ENCODE measurements at regions not wholly inside any gene's neighbourhood (a gene's known extent, or its start where the extent isn't known, plus 50 kb on each side); places are given as distances from the start of the nearest gene placed in this dataset.

DNA sequence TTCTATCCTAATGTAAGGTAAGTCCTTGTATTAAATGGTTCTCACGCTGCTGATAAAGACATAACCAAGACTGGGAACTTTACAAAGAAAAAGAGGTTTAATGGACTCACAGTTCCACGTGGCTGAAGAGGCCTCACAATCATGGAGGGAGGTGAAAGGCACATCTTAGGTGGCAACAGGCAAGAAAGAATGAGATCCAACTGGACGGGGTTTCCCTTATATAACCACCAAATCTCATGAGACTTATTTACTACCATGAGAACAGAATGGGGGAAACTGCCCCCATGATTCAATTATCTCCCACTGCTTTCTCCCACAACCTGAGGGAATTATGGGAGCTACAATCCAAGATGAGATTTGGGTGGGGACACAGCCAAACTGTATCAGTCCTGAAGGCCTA, 136.6 kb downstream of the HTR1B start:
- H3K4me3 Mint-ChIP-seq (ENCODE audit: unreplicated experiment), result no peak overlapping the region
- no TSS peak for BruUV-seq (replicated peaks)

DNA sequence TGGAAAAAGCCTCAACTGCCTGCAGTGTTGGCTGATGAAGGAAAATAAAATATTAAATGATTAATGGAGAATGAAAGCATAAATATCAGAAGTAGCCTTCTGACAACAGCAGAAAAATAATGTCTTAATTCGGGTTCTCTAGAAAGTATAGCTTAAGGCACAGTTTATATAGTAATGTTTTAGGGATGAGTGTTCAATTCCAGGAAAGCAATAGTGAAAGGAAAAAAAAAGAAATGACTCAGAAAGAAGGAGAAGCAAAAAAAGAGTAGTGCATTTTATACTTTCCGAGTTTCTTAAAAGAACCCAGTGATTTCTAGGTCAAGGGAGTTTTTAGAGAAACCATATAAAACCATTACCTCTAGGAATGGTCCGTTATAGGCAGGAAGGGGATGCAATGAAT, 137.3 kb downstream of the HTR1B start:
- H3K27me3 Mint-ChIP-seq (ENCODE audit: insufficient read depth, unreplicated experiment), result no peaks in the 10 kb centered on the region
- Histone ChIP-seq H3K27me3 (replicated peaks; ENCODE audit: control insufficient read depth, insufficient read depth, low read length) (no peaks in the 10 kb centered on the region), H3K4me3 (ENCODE audit: low read depth, low read length) (no peak overlapping the region), H3K9me3 (no peaks in the 10 kb centered on the region), H3K4me1 (0 out of 2 replicates have a peak, but pooled peaks cover 6% of the 10 kb centered on the region), H3K36me3 (ENCODE audit: control insufficient read depth, insufficient read depth, low read length) (no peaks in the 10 kb centered on the region)
- H3K4me1 Mint-ChIP-seq (ENCODE audit: low read depth, unreplicated experiment), result no peaks in the 10 kb centered on the region
- intact Hi-C loops (cut with micrococcal nuclease; ENCODE audit: unreplicated experiment), result no loop called here
- no peak overlapping the region for H3K27ac Mint-ChIP-seq (ENCODE audit: unreplicated experiment)
- H3K36me3 Mint-ChIP-seq (ENCODE audit: insufficient read depth, unreplicated experiment), result no peaks in the 10 kb centered on the region
- no peak overlapping the region for H3K4me3 Mint-ChIP-seq (ENCODE audit: unreplicated experiment)
- ChIA-PET CTCF (no interaction called here), POLR2A (no interaction called here)
- no peak for DNase-seq
- peaks cover 8% of the 10 kb centered on the region for H3K9me3 Mint-ChIP-seq (ENCODE audit: unreplicated experiment)
- no TSS peak for BruUV-seq (replicated peaks)
- TF ChIP-seq, protein P1, sequence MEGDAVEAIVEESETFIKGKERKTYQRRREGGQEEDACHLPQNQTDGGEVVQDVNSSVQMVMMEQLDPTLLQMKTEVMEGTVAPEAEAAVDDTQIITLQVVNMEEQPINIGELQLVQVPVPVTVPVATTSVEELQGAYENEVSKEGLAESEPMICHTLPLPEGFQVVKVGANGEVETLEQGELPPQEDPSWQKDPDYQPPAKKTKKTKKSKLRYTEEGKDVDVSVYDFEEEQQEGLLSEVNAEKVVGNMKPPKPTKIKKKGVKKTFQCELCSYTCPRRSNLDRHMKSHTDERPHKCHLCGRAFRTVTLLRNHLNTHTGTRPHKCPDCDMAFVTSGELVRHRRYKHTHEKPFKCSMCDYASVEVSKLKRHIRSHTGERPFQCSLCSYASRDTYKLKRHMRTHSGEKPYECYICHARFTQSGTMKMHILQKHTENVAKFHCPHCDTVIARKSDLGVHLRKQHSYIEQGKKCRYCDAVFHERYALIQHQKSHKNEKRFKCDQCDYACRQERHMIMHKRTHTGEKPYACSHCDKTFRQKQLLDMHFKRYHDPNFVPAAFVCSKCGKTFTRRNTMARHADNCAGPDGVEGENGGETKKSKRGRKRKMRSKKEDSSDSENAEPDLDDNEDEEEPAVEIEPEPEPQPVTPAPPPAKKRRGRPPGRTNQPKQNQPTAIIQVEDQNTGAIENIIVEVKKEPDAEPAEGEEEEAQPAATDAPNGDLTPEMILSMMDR (IDR thresholded peaks at IDR 0.05; ENCODE audit: insufficient read depth in 1 of 2, low read depth in 1 of 2, low read length in 1 of 2, severe bottlenecking in 1 of 2, unreplicated experiment in 1 of 2), result no peak

More for the DNA sequence above, 136.6 kb downstream of the HTR1B start:
- no peak overlapping the region for H3K4me3 ChIP-seq (ENCODE audit: low read depth, low read length)
- H3K27me3 Mint-ChIP-seq (ENCODE audit: insufficient read depth, unreplicated experiment), result no peaks in the 10 kb centered on the region
- TF ChIP-seq, protein P1 (IDR thresholded peaks at IDR 0.05; ENCODE audit: insufficient read depth in 1 of 2, low read depth in 1 of 2, low read length in 1 of 2, severe bottlenecking in 1 of 2, unreplicated experiment in 1 of 2), result no peak
- CTCF ChIA-PET, result no interaction called here
- no peak for DNase-seq
- no peaks in the 10 kb centered on the region for H3K9me3 ChIP-seq
- intact Hi-C loops (cut with micrococcal nuclease; ENCODE audit: unreplicated experiment), result no loop called here
- H3K9me3 Mint-ChIP-seq (ENCODE audit: unreplicated experiment), result peaks cover 8% of the 10 kb centered on the region
- POLR2A ChIA-PET, result no interaction called here
- H3K36me3 Mint-ChIP-seq (ENCODE audit: insufficient read depth, unreplicated experiment), result no peaks in the 10 kb centered on the region
- H3K4me1 ChIP-seq, result no peaks in the 10 kb centered on the region
- no peak overlapping the region for H3K27ac Mint-ChIP-seq (ENCODE audit: unreplicated experiment)
- no peaks in the 10 kb centered on the region for H3K4me1 Mint-ChIP-seq (ENCODE audit: low read depth, unreplicated experiment)
- no peaks in the 10 kb centered on the region for H3K36me3 ChIP-seq (ENCODE audit: control insufficient read depth, insufficient read depth, low read length)
- H3K27me3 ChIP-seq (replicated peaks; ENCODE audit: control insufficient read depth, insufficient read depth, low read length), result no peaks in the 10 kb centered on the region

DNA sequence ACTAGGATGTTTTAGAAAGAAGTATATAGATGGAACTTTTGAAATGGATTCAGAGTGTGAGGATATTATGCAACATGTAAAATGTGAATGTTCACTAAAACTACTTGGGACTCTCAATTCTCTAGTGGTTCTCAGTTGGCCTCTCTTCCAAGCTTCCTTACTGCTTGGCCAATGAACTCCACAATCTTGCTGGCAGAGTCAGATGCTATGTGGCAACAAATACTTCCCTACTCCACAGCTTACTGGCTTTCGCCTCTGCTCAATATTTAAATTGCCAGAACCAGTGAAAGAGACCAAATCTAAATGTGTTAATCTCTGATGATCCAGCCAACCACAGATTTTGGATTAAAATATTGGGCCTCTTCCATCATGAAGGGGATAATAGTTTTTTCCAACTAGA, 138.4 kb downstream of the HTR1B start:
- DNase-seq, result no peak
- no peak overlapping the region for H3K4me3 Mint-ChIP-seq (ENCODE audit: unreplicated experiment)
- no TSS peak for BruUV-seq (replicated peaks)
- H3K27me3 ChIP-seq (replicated peaks; ENCODE audit: control insufficient read depth, insufficient read depth, low read length), result no peaks in the 10 kb centered on the region
- H3K36me3 ChIP-seq (ENCODE audit: control insufficient read depth, insufficient read depth, low read length), result no peaks in the 10 kb centered on the region
- no peak overlapping the region for H3K4me3 ChIP-seq (ENCODE audit: low read depth, low read length)
- H3K27ac Mint-ChIP-seq (ENCODE audit: unreplicated experiment), result no peak overlapping the region
- H3K9me3 ChIP-seq, result no peaks in the 10 kb centered on the region
- no peaks in the 10 kb centered on the region for H3K27me3 Mint-ChIP-seq (ENCODE audit: insufficient read depth, unreplicated experiment)
- TF ChIP-seq, protein P1 (IDR thresholded peaks at IDR 0.05; ENCODE audit: insufficient read depth in 1 of 2, low read depth in 1 of 2, low read length in 1 of 2, severe bottlenecking in 1 of 2, unreplicated experiment in 1 of 2), result no peak
- POLR2A ChIA-PET, result no interaction called here
- intact Hi-C loops (cut with micrococcal nuclease; ENCODE audit: unreplicated experiment), result no loop called here
- no peaks in the 10 kb centered on the region for H3K36me3 Mint-ChIP-seq (ENCODE audit: insufficient read depth, unreplicated experiment)
- 0 out of 2 replicates have a peak, but pooled peaks cover 7% of the 10 kb centered on the region for H3K4me1 ChIP-seq
- H3K9me3 Mint-ChIP-seq (ENCODE audit: unreplicated experiment), result peaks cover 8% of the 10 kb centered on the region
- no peaks in the 10 kb centered on the region for H3K4me1 Mint-ChIP-seq (ENCODE audit: low read depth, unreplicated experiment)
- CTCF ChIA-PET, result no interaction called here
